GM19468 (cell line): ENCODE measurements at regions not wholly inside any gene's neighbourhood (a gene's known extent, or its start where the extent isn't known, plus 50 kb on each side); places are given as distances from the start of the nearest gene placed in this dataset.

Experiments used
- ATAC-seq: cut with Tn5 transposase; IDR thresholded peaks from one replicate; pipeline ENCODE4 v1.9.1; 2021; ENCODE audit warnings: mild to moderate bottlenecking, moderate library complexity, moderate number of reproducible peaks; ENCODE audit not compliant: unreplicated experiment; ENCODE audit errors: extremely low read depth

GRCh38 chr16:66081775-66082366 lies 284.6 kb upstream of the CDH5 start:
- no peak for ATAC-seq

- ATAC-seq: no peak
Measured at GRCh38 chr16:66079671-66080334, 286.7 kb upstream of the CDH5 start.

GRCh38 chr16:66070140-66070917 lies 296.2 kb upstream of the CDH5 start:
- ATAC-seq: no peak

GRCh38 chr16:66069587-66069986 lies 296.9 kb upstream of the CDH5 start:
- ATAC-seq: no peak

- no peak for ATAC-seq
Measured at GRCh38 chr16:66066404-66066803, 300.1 kb upstream of the CDH5 start.

- no peak for ATAC-seq
Measured at GRCh38 chr16:66065925-66066324, 300.6 kb upstream of the CDH5 start.

- ATAC-seq: no peak
Measured at GRCh38 chr16:66064801-66065530, 301.5 kb upstream of the CDH5 start.

GRCh38 chr16:66058832-66059231 lies 307.7 kb upstream of the CDH5 start:
- no peak for ATAC-seq

- ATAC-seq: no peak
Measured at GRCh38 chr16:66058172-66058691, 308.3 kb upstream of the CDH5 start.

GRCh38 chr16:66057057-66057456 lies 309.4 kb upstream of the CDH5 start:
- no peak for ATAC-seq

- no peak for ATAC-seq
Measured at GRCh38 chr16:66054095-66054494, 312.4 kb upstream of the CDH5 start.

- no peak for ATAC-seq
Measured at GRCh38 chr16:66052745-66053144, 313.7 kb upstream of the CDH5 start.

GRCh38 chr16:66050991-66051390 lies 315.5 kb upstream of the CDH5 start:
- no peak for ATAC-seq

- no peak for ATAC-seq
Measured at GRCh38 chr16:66049865-66050264, 316.6 kb upstream of the CDH5 start.

GRCh38 chr16:66045626-66046025 lies 320.9 kb upstream of the CDH5 start:
- ATAC-seq: no peak

- ATAC-seq: no peak
Measured at GRCh38 chr16:66044556-66044955, 321.9 kb upstream of the CDH5 start.

- ATAC-seq: no peak
Measured at GRCh38 chr16:66044089-66044488, 322.4 kb upstream of the CDH5 start.

- no peak for ATAC-seq
Measured at GRCh38 chr16:66043326-66043725, 323.2 kb upstream of the CDH5 start.

- no peak for ATAC-seq
Measured at GRCh38 chr16:66042341-66042740, 324.1 kb upstream of the CDH5 start.

GRCh38 chr16:66041907-66042306 lies 324.6 kb upstream of the CDH5 start:
- no peak for ATAC-seq

- ATAC-seq: no peak
Measured at GRCh38 chr16:66039793-66040192, 326.7 kb upstream of the CDH5 start.
